Neuronal stem cell (in vitro differentiated cells): ENCODE measurements at regions not wholly inside any gene's neighbourhood (a gene's known extent, or its start where the extent isn't known, plus 50 kb on each side); places are given as distances from the start of the nearest gene placed in this dataset.
"Not testable (repeated sequence)": the region's sequence is repeated elsewhere in the genome, so short reads cannot be mapped to it uniquely, and the experiment has no call there.

ENCODE experiments used
- DNase-seq: peaks from one replicate; pipeline ENCODE4 v3.0.0-alpha.2; 2013; ENCODE audit warnings: low spot score
- H2AFZ ChIP-seq: one replicate; pipeline ENCODE4 v1.6.1; 2013; ENCODE audit warnings: mild to moderate bottlenecking, low read length, inconsistent platforms
- H2AK5ac ChIP-seq: 2 replicates; pipeline ENCODE4 v1.6.1; 2013; ENCODE audit warnings: low read depth, mild to moderate bottlenecking, inconsistent platforms, low read length, moderate library complexity, mixed read lengths
- H2BK120ac ChIP-seq: 2 replicates; pipeline ENCODE4 v1.6.1; 2013; ENCODE audit warnings: low read depth, mild to moderate bottlenecking, inconsistent platforms, low read length, moderate library complexity, mixed read lengths
- H2BK12ac ChIP-seq: one replicate; pipeline ENCODE4 v1.6.1; 2013; ENCODE audit warnings: low read length, inconsistent platforms
- H2BK15ac ChIP-seq: 2 replicates; pipeline ENCODE4 v1.6.1; 2013; ENCODE audit warnings: mild to moderate bottlenecking, low read length, inconsistent platforms, mixed read lengths
- H2BK5ac ChIP-seq: one replicate; pipeline ENCODE4 v1.6.1; 2013; ENCODE audit warnings: inconsistent platforms, mild to moderate bottlenecking, low read length, moderate library complexity
- H3K14ac ChIP-seq: one replicate; pipeline ENCODE4 v1.6.1; 2013; ENCODE audit warnings: low read length, inconsistent platforms
- H3K18ac ChIP-seq: 2 replicates; pipeline ENCODE4 v1.6.1; 2013; ENCODE audit warnings: low read length, inconsistent platforms
- H3K23ac ChIP-seq: 2 replicates; pipeline ENCODE4 v1.6.1; 2013; ENCODE audit warnings: low read depth, mild to moderate bottlenecking, mixed read lengths, low read length, inconsistent platforms; ENCODE audit not compliant: poor library complexity
- H3K27ac ChIP-seq: replicated peaks from 3 replicates; pipeline ENCODE4 v1.5.1; 2013; ENCODE audit warnings: low read length, inconsistent platforms
- H3K27me3 ChIP-seq, 3 experiments: 2 replicates each; pipeline ENCODE4 v1.6.1; 2013; ENCODE audit warnings: low read length in 3 of 3, mild to moderate bottlenecking in 2 of 3, inconsistent platforms in 1 of 3, low read depth in 1 of 3, mixed read lengths in 1 of 3, moderate library complexity in 1 of 3; ENCODE audit not compliant: control insufficient read depth in 3 of 3, insufficient read depth in 3 of 3
- H3K36me3 ChIP-seq, 2 donors: replicated peaks in 1 of 2; 2 replicates each; pipeline ENCODE4 v1.6.1; 2013; ENCODE audit warnings: low read length in 2 of 2; ENCODE audit not compliant: control insufficient read depth in 2 of 2, insufficient read depth in 2 of 2
- H3K4ac ChIP-seq: 2 replicates; pipeline ENCODE4 v1.6.1; 2013; ENCODE audit warnings: inconsistent platforms, mild to moderate bottlenecking, low read length, moderate library complexity
- H3K4me1 ChIP-seq, 2 donors: 1 replicate in 1 of 2; 2 replicates in 1 of 2; pipeline ENCODE4 v1.6.1; 2013; ENCODE audit warnings: low read length in 2 of 2, low read depth in 1 of 2; ENCODE audit not compliant: control insufficient read depth in 2 of 2, insufficient read depth in 1 of 2
- H3K4me2 ChIP-seq: one replicate; pipeline ENCODE4 v1.6.1; 2013; ENCODE audit warnings: mild to moderate bottlenecking, low read length, inconsistent platforms; ENCODE audit not compliant: insufficient read depth, poor library complexity, severe bottlenecking
- H3K4me3 ChIP-seq, 2 donors: 2 replicates each; pipeline ENCODE4 v1.5.1; 2013; ENCODE audit warnings: low read length in 2 of 2, mild to moderate bottlenecking in 2 of 2, inconsistent platforms in 1 of 2, moderate library complexity in 1 of 2
- H3K79me1 ChIP-seq: one replicate; pipeline ENCODE4 v1.6.1; 2013; ENCODE audit warnings: low read depth, mild to moderate bottlenecking, inconsistent platforms, low read length, moderate library complexity
- H3K9ac ChIP-seq: one replicate; pipeline ENCODE4 v1.6.1; 2013; ENCODE audit warnings: mild to moderate bottlenecking, low read depth, low read length, inconsistent platforms; ENCODE audit not compliant: poor library complexity
- H3K9me3 ChIP-seq, 2 donors: replicated peaks in 1 of 2; 2 replicates each; pipeline versions ENCODE3 to v1.6.1; 2013; ENCODE audit warnings: low read length in 2 of 2, mild to moderate bottlenecking in 2 of 2, inconsistent platforms in 1 of 2, low read depth in 1 of 2, mixed read lengths in 1 of 2, moderate library complexity in 1 of 2; ENCODE audit not compliant: control insufficient read depth in 2 of 2, insufficient read depth in 1 of 2
- H4K8ac ChIP-seq: one replicate; pipeline ENCODE4 v1.6.1; 2013; ENCODE audit warnings: low read depth, mild to moderate bottlenecking, inconsistent platforms, low read length, moderate library complexity
- H4K91ac ChIP-seq: one replicate; pipeline ENCODE4 v1.6.1; 2013; ENCODE audit warnings: low read length, low read depth, mild to moderate bottlenecking, inconsistent platforms; ENCODE audit not compliant: poor library complexity
- WGBS, 2 donors: extraction: QIAGEN DNeasy Blood & Tissue Kit; methylation state at CpG; one replicate each; pipeline ENCODE4 v1.1.7; 2013; ENCODE audit warnings: missing lambda C conversion rate in 2 of 2, mixed read lengths in 1 of 2; ENCODE audit not compliant: insufficient read length in 2 of 2, insufficient replicate concordance in 1 of 2; ENCODE audit errors: extremely low coverage in 2 of 2; 5-methylcytosine and 5-hydroxymethylcytosine counted together

- not testable (repeated sequence) for H3K4me3 ChIP-seq, H2BK12ac ChIP-seq, H3K9ac ChIP-seq, H3K23ac ChIP-seq, H3K4ac ChIP-seq, H3K14ac ChIP-seq, H3K4me2 ChIP-seq, H2AK5ac ChIP-seq, H3K18ac ChIP-seq, H2AFZ ChIP-seq, H3K36me3 ChIP-seq, H2BK120ac ChIP-seq, H3K4me1 ChIP-seq, H4K8ac ChIP-seq, H2BK15ac ChIP-seq, H4K91ac ChIP-seq, DNase-seq, H3K27ac ChIP-seq, H3K27me3 ChIP-seq, H3K79me1 ChIP-seq, H3K9me3 ChIP-seq, H2BK5ac ChIP-seq
- no CpG with 5 or more reads among the region's 4 CpGs for WGBS, 2 donors
Measured at GRCh38 chr12:76933392-76933791, 54.6 kb upstream of the CSRP2 start.

GRCh38 chr12:76929499-76929898 is 50.7 kb upstream of the CSRP2 start:
- H2AK5ac ChIP-seq = no peak overlapping the region
- no peak overlapping the region for H2BK5ac ChIP-seq
- no peak overlapping the region for H4K8ac ChIP-seq
- H3K9me3 ChIP-seq = no peaks in the 10 kb centered on the region
- WGBS, 2 donors = no CpG with 5 or more reads among the region's 2 CpGs
- H3K14ac ChIP-seq = no peak overlapping the region
- H3K79me1 ChIP-seq = no peaks in the 10 kb centered on the region
- H2BK12ac ChIP-seq = no peak overlapping the region
- H3K4me3 ChIP-seq = no peak overlapping the region
- H2BK120ac ChIP-seq = no peak overlapping the region
- no peak overlapping the region for H4K91ac ChIP-seq
- H3K18ac ChIP-seq = no peak overlapping the region
- no peaks in the 10 kb centered on the region for H3K4me1 ChIP-seq
- H2AFZ ChIP-seq = no peak overlapping the region
- no peak overlapping the region for H3K4ac ChIP-seq
- H3K9ac ChIP-seq = no peak overlapping the region
- DNase-seq = no peak
- no peaks in the 10 kb centered on the region for H3K27me3 ChIP-seq
- no peak overlapping the region for H3K4me2 ChIP-seq
- no peaks in the 10 kb centered on the region for H3K36me3 ChIP-seq
- no peak overlapping the region for H3K27ac ChIP-seq
- no peak overlapping the region for H3K23ac ChIP-seq
- H2BK15ac ChIP-seq = no peak overlapping the region
